Activated CD4-positive, alpha-beta T cell treated with anti-CD3 and anti-CD28 coated beads, Interleukin-2, Interleukin-4, amounts not matched to agents 100 ng/mL and 50 ng/mL, durations not matched to agents 16 hours and 8 hours (primary cell): ENCODE measurements at regions not wholly inside any gene's neighbourhood (a gene's known extent, or its start where the extent isn't known, plus 50 kb on each side); places are given as distances from the start of the nearest gene placed in this dataset.

Experiments used
- DNase-seq: peaks from one replicate; pipeline ENCODE4 v3.0.0-alpha.2; 2020; ENCODE audit warnings: low spot score

GRCh38 chr4:22020129-22020528 lies 71.6 kb upstream of the KCNIP4 start:
- no peak for DNase-seq

- no peak for DNase-seq
Measured at GRCh38 chr4:22019676-22020075, 71.1 kb upstream of the KCNIP4 start.

- no peak for DNase-seq
Measured at GRCh38 chr4:22014222-22014741, 65.7 kb upstream of the KCNIP4 start.

GRCh38 chr4:22003878-22004277 lies 55.3 kb upstream of the KCNIP4 start:
- no peak for DNase-seq
